Caco-2 (cell line): ENCODE measurements at regions not wholly inside any gene's neighbourhood (a gene's known extent, or its start where the extent isn't known, plus 50 kb on each side); places are given as distances from the start of the nearest gene placed in this dataset.
A peak's percentile ranks its signal among the peaks of the same experiment; 100 is the strongest.

Experiments
- BruUV-seq: library from RNA; stranded (reverse); fragments of 400-500 nt; replicated peaks from 2 replicates; lab custom pipeline; 2021; lab: Mats Ljungman, UMichigan
- CTCF ChIA-PET: fragments of 300-600 bp; sonication (Branson Sonifier 250); formaldehyde crosslinking; loops from one replicate; lab custom pipeline; 2022; ENCODE audit warnings: antibody characterized with exemption; lab: Charles Lee
- POLR2A ChIA-PET: fragments of 300-600 bp; sonication (Branson Sonifier 250); formaldehyde crosslinking; loops from one replicate; lab custom pipeline; 2022; ENCODE audit warnings: antibody characterized with exemption; lab: Charles Lee
- DNase-seq, 2 experiments: peaks; one replicate each; pipeline versions ENCODE4 v3.0.0 to v3.0.0-alpha.2; 2020 to 2022
- H3K27me3 ChIP-seq: replicated peaks from 2 replicates; pipeline ENCODE4 v1.6.0; 2011; ENCODE audit warnings: low read length; ENCODE audit not compliant: control insufficient read depth, insufficient read depth
- H3K36me3 ChIP-seq: 2 replicates; pipeline ENCODE4 v1.5.1; 2011; ENCODE audit warnings: low read length; ENCODE audit not compliant: control insufficient read depth, insufficient read depth
- H3K4me1 ChIP-seq: fragments of 250-450 bp; sonication (Bioruptor Pico); 2 replicates; pipeline ENCODE4 v1.5.1; 2020; ENCODE audit warnings: mild to moderate bottlenecking
- H3K4me3 ChIP-seq: 2 replicates; pipeline ENCODE4 v1.5.1; 2011; ENCODE audit warnings: low read depth, mild to moderate bottlenecking, control low read depth, low read length
- H3K9me3 ChIP-seq: fragments of 250-450 bp; sonication (Bioruptor Pico); 2 replicates; pipeline ENCODE4 v1.5.1; 2020; ENCODE audit warnings: mild to moderate bottlenecking, moderate library complexity
- H3K27ac Mint-ChIP-seq: one replicate; pipeline ENCODE4 v1.8.0; 2022; ENCODE audit warnings: mixed read lengths; ENCODE audit not compliant: unreplicated experiment
- H3K27me3 Mint-ChIP-seq: one replicate; pipeline ENCODE4 v1.8.0; 2022; ENCODE audit warnings: mixed read lengths; ENCODE audit not compliant: insufficient read depth, unreplicated experiment
- H3K36me3 Mint-ChIP-seq: one replicate; pipeline ENCODE4 v1.8.0; 2022; ENCODE audit warnings: mild to moderate bottlenecking, mixed read lengths; ENCODE audit not compliant: insufficient read depth, unreplicated experiment
- H3K4me1 Mint-ChIP-seq: one replicate; pipeline ENCODE4 v1.8.0; 2022; ENCODE audit warnings: low read depth, mixed read lengths; ENCODE audit not compliant: unreplicated experiment
- H3K4me3 Mint-ChIP-seq: one replicate; pipeline ENCODE4 v1.8.0; 2022; ENCODE audit warnings: mild to moderate bottlenecking, moderate library complexity, mixed read lengths; ENCODE audit not compliant: unreplicated experiment
- H3K9me3 Mint-ChIP-seq: one replicate; pipeline ENCODE4 v1.8.0; 2022; ENCODE audit warnings: mixed read lengths; ENCODE audit not compliant: unreplicated experiment
- CTCF ChIP-seq, 2 experiments: fragments of 200-600 bp in 1 of 2; IDR thresholded peaks; 1 replicate in 1 of 2; 2 replicates in 1 of 2; pipeline versions ENCODE4 v1.5.1 to v1.8.0; 2011 to 2022; ENCODE audit warnings: antibody characterized with exemption in 1 of 2, control low read depth in 1 of 2, inconsistent platforms in 1 of 2, low read depth in 1 of 2, low read length in 1 of 2, mild to moderate bottlenecking in 1 of 2, moderate library complexity in 1 of 2; ENCODE audit not compliant: insufficient read depth in 1 of 2, severe bottlenecking in 1 of 2, unreplicated experiment in 1 of 2
- intact Hi-C: fragments of 100-400 bp; cut with micrococcal nuclease; formaldehyde crosslinking; loops from one replicate; pipeline ENCODE4 v1.10.0; 2022; ENCODE audit not compliant: unreplicated experiment

GRCh38 chr2:238706163-238706562 lies 141.7 kb upstream of the TWIST2 start:
- intact Hi-C loops = no loop called here
- Histone ChIP-seq H3K36me3 (no peaks in the 10 kb centered on the region), H3K4me1 (no peaks in the 10 kb centered on the region), H3K4me3 (no peak overlapping the region), H3K9me3 (no peaks in the 10 kb centered on the region), H3K27me3 (no peaks in the 10 kb centered on the region)
- no peak for TF ChIP-seq CTCF (IDR thresholded peaks at IDR 0.05; ENCODE audit: insufficient read depth in 1 of 2, low read depth in 1 of 2, low read length in 1 of 2, severe bottlenecking in 1 of 2, unreplicated experiment in 1 of 2)
- POLR2A ChIA-PET = no interaction called here
- no peak for DNase-seq
- CTCF ChIA-PET = no interaction called here
- H3K9me3 Mint-ChIP-seq = no peaks in the 10 kb centered on the region
- no peak overlapping the region for H3K4me3 Mint-ChIP-seq
- BruUV-seq = no TSS peak
- H3K27ac Mint-ChIP-seq = no peak overlapping the region
- peaks cover 8% of the 10 kb centered on the region for H3K27me3 Mint-ChIP-seq
- H3K4me1 Mint-ChIP-seq = no peaks in the 10 kb centered on the region
- H3K36me3 Mint-ChIP-seq = no peaks in the 10 kb centered on the region

GRCh38 chr2:238706673-238707072 lies 141.2 kb upstream of the TWIST2 start:
- H3K4me1 ChIP-seq = no peaks in the 10 kb centered on the region
- no peaks in the 10 kb centered on the region for H3K27me3 ChIP-seq
- H3K27ac Mint-ChIP-seq = no peak overlapping the region
- H3K9me3 Mint-ChIP-seq = no peaks in the 10 kb centered on the region
- no peak overlapping the region for H3K4me3 ChIP-seq
- intact Hi-C loops = no loop called here
- no peak overlapping the region for H3K4me3 Mint-ChIP-seq
- BruUV-seq = no TSS peak
- peak; percentile 13 to 22 for TF ChIP-seq CTCF (IDR thresholded peaks at IDR 0.05; ENCODE audit: insufficient read depth in 1 of 2, low read depth in 1 of 2, low read length in 1 of 2, severe bottlenecking in 1 of 2, unreplicated experiment in 1 of 2)
- H3K4me1 Mint-ChIP-seq = no peaks in the 10 kb centered on the region
- H3K36me3 ChIP-seq = no peaks in the 10 kb centered on the region
- H3K36me3 Mint-ChIP-seq = no peaks in the 10 kb centered on the region
- no peaks in the 10 kb centered on the region for H3K9me3 ChIP-seq
- ChIA-PET POLR2A (no interaction called here), CTCF (no interaction called here)
- DNase-seq = no peak
- H3K27me3 Mint-ChIP-seq = peaks cover 8% of the 10 kb centered on the region

GRCh38 chr2:238709325-238710025 lies 138.4 kb upstream of the TWIST2 start:
- BruUV-seq = no TSS peak
- Mint-ChIP-seq H3K36me3 (no peaks in the 10 kb centered on the region), H3K27me3 (peaks cover 6% of the 10 kb centered on the region), H3K4me3 (no peak overlapping the region), H3K4me1 (no peaks in the 10 kb centered on the region), H3K9me3 (no peaks in the 10 kb centered on the region), H3K27ac (no peak overlapping the region)
- POLR2A ChIA-PET = no interaction called here
- CTCF ChIA-PET = no interaction called here
- no peak for DNase-seq
- H3K9me3 ChIP-seq = no peaks in the 10 kb centered on the region
- intact Hi-C loops = no loop called here
- no peaks in the 10 kb centered on the region for H3K36me3 ChIP-seq
- no peak for TF ChIP-seq CTCF (IDR thresholded peaks at IDR 0.05; ENCODE audit: insufficient read depth in 1 of 2, low read depth in 1 of 2, low read length in 1 of 2, severe bottlenecking in 1 of 2, unreplicated experiment in 1 of 2)
- no peaks in the 10 kb centered on the region for H3K4me1 ChIP-seq
- H3K27me3 ChIP-seq = no peaks in the 10 kb centered on the region
- no peak overlapping the region for H3K4me3 ChIP-seq
